ENCODE measurements at regions not wholly inside any gene's neighbourhood (a gene's known extent, or its start where the extent isn't known, plus 50 kb on each side); places are given as distances from the start of the nearest gene placed in this dataset.
A peak's percentile ranks its signal among the peaks of the same experiment; 100 is the strongest.
"Not testable (repeated sequence)": the region's sequence is repeated elsewhere in the genome, so short reads cannot be mapped to it uniquely, and the experiment has no call there.

DNA sequence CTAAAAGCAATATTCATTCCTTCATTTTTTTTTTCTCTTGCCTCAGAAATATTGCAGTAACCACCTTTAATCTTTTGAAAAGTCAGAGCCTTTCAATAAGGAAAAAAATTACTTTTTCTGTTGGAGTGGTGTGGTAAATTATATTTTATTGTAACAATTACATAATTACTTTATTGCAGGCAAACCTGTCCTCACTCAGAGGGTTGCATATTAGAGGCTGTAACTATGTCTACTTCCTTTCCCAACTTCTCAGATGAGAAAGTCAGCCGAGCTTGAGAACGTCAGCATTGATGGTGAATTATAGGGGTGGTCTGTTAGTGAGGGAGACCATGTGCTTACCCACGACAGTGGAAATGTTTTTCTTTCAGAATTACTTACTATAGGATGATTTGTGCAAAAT lies 611.8 kb downstream of the KIF4B start:
- DNase-seq: no peak

DNA sequence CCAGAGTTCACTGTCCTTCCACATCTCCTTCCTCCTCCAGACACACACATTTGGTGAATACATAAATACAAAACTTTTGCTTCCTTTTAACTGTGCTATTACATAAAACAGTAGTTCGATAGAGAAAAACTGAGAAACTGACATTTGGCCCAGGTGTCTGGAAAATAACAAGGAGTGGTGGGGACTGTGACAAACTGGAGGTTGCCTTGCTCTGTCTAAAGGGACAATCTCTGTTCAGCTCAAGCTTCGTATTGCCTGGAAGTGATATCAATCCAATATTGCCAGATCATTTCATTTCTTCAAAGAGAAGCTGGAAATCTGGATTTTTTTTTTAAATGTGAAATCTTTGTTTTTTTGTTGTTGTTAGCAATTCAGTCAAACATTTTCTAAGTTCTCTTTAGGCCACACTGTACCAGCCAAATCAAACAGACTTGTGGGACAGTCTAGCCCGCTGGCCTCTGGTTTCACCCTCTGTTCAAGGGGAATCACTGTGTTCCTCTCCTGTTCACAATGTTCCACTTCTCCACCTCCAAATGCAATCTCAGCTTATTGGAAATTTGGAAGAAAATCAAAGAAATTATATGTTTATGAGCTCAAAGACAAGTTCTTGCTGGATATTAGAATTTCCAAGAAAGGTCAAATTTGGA lies 612.5 kb downstream of the KIF4B start:
- no peak for DNase-seq

DNA sequence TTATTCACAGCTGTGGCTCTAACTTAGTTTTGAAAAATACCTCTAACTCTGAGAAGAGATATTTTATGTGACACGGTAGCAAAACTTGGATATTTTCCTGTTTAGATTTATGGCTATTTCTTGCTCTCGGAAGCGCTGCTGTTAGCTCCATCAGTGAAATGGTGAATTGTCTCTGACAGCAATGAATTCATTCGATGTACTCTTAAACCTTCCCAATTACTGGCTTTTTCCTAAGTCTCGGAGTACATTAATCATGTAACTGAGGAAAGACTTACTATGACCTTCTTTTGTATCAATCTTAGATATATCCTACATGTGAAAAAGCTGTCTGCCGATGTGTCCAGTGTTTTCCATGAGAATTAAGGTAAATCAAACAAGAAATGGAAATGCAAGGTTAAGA lies 613.0 kb downstream of the KIF4B start:
- DNase-seq: no peak

DNA sequence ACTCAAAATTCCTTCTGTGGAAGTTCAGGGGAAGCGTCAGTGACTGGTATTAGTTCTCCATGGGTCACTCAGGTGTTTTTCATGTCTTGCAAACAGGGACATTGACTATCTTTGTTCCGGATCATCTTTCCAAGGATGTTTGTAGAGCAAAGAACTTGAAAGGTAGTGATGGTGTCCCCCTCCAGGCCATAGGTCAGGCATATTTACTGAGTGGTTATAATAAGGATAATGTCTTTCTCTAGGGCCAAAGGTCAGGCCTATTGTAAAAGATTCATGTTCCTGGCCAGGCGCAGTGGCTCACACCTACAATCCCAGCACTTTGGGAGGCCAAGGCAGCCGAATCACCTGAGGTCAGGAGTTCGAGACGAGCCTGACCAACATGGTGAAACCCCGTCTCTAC lies 614.8 kb downstream of the KIF4B start:
- no peak for DNase-seq

DNA sequence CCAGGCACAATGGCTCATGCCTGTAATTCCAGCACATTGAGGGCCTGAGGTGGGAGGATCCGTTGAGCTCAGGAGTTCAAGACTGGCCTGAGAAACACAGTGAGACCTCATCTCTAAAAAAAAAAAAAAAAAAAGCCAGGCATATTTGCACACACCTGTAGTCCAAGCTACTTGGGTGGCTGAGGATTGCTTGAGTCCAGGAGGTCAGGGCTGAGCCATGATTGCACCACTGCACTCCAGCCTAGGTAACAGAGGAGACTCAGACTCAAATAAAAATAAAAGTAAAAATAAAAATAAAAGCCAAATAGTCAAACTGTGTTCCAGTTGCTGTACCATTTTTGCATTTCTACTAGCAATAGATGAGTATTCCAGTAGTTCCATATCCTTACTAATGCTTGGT lies 616.0 kb downstream of the KIF4B start:
- DNase-seq: no peak

DNA sequence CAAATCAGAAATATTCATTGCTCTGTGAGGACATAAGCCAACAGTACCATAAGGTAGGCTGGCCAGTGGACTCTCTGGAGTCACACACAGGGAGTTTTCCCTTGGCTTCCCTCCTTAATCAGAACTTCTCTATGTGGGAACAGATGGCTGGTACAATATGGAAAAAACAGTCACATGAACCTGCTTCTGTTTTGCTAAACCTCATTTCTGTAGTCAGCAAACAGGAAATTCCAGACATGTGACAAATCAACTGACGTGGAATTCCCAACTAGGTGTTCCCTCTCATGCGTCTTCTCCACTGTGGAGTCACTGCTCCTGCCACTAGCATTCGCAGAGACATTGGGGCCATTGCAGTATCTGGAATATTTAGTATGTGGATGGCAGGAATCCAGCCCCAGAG lies 617.6 kb downstream of the KIF4B start:
- DNase-seq: no peak

DNA sequence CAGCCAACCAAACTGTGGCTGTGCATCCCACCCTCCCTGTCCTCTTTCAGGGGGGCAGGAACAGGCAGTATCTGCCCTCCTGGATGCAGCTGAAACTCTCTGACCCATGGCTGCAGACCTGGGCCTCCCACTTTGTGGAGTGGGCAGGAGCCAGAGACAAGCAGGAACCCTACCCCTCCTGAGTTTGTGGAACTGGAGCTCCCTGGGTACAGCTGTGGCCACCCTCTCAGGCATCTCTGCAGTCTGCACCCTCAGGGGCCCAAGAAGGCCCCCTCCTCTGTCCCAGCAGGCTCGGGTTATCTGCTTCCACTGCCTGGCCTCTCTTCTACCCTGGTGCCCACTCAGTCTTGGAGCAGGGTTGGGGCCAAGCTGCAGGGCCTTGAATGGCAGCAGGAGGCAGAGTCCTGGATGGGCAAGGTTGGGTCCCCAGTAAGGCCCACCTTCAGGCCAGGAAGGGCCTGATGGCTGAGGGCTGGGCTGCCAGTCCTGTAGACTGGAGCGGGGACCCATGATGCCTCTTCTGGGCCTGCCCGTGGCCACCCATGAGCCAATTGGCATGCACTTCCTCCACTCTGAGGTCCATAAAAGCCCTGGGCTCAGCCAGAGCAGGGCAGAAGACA lies 619.9 kb downstream of the KIF4B start:
- no peak for DNase-seq

DNA sequence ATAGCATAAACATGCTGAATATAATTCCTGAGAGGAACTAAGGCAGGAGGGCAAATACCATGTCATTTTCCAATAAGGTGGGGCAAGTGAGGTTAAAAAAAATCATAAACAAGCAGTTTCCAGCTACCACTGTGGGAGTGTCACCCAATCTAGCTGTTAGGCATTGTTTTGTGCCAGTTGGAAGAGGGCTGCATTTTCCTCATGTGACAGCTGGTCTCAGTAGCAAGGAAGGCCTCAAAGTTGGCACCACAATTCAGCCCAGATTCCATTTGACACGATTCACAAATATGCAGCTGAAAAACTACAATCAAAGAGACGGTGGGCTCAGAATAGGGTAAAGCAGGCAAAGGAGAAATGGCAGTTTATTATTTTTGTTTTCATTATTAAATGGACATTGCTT lies 636.1 kb downstream of the KIF4B start:
- no peak for DNase-seq

DNA sequence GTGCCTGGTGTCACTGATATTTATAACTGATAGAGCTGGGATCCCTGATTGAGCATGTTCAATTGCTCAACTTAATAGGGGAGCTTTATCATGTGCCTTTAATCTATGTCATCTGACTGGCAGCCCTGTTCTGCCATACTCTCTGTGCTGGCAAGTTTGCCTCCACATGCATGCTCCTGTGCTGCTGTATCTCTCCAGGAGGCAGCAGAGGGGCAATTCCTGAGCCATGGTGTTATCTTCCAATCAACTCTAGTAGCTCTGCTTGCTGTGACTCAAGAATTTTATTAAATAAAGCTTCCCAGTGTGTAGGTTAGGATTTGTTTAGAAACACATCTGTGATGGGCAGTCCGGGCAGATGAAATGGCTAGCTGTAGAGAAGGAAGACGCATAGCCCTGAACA lies 642.0 kb downstream of the KIF4B start:
- DNase-seq: no peak

DNA sequence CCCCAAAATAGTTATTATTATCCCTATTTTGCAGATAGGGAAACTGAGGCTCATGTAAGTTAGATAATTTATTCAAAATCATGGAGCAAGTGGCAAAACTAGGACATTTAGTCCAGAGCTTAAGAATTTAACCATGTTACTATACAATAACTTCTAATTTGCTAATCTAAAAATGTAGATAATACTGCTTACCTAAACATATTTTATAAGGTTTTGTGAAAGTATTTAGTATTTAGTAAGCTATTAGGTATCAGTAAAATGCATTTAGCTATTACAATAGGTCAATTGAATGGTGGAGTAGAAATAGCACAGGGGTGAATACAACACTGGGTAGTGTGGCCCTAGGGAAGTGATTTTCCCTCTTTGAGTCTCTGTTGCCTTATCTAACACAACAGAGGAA lies 648.3 kb downstream of the KIF4B start:
- no peak for DNase-seq

DNA sequence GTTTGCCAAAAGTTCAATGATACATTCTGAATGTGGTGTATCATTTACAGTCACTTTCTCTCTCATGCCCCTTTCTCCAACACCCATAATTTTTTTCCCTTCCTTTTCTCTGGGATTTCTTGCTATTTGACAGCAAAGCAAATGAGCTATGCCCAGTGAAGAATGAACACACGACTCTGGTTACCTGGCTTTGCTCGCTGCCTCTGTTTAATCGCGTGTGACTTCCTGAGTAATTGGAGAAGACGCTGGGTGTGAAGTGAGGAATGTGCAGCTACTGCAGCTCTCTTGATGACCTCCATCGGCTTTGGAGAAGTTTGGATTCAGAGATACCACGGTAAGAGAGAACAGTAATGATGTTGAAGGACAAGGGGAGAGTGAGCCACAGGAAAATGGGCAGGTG lies 651.8 kb downstream of the KIF4B start:
- no peak for DNase-seq

DNA sequence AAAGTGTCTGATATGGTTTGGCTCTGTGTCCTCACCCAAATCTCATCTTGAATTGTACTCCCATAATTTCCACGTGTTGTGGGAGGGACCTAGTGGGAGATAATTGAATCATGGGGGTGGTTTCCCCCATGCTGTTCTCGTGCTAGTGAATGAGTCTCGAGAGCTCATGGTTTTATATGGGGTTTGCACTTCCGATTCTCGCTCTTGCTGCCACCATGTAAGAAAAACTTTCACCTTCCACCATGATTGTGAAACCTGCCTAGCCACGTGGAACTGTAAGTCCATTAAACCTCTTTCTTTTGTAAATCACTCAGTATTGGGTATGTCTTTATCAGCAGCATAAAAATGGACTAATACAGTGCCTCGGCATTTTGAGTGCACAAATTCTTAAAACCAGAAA lies 655.0 kb upstream of the SGCD start:
- not testable (repeated sequence) for DNase-seq

DNA sequence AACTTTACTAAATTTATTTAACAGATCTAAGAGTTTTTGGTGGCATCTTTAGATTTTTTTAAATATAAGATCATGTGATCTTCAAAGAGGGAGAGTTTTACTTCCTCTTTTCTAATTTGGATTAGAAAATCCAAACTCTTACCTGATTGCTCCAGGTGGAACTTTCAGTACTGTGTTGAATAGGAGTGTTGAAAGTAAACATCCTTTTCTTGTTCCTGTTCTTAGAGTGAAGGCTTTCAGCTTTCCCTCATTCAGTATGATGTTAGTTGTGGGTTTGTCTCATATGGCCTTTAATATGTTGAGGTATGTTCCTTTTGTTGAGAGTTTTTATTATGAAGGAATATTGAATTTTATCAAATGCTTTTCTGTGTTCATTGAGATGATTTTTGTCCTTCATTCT lies 650.0 kb upstream of the SGCD start:
- DNase-seq: no peak

DNA sequence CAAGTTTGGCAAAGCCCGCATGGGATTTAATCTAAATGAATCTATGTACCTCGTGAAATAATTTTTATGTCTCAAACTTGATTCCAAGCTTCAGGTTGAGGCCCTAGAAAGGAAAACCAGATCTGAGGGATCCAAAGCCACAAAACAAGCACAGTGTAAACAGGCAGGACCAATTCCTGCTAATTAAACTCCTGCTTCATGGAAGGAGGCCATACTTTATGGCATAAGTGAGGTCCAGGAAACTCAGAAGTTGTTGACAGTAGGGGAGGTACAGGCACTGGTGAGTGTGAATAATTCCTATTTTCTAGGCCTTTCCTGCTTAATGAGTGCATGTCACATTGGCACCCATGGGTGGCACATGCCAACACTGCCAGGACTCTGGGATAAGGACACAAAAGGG lies 648.6 kb upstream of the SGCD start:
- DNase-seq: no peak

DNA sequence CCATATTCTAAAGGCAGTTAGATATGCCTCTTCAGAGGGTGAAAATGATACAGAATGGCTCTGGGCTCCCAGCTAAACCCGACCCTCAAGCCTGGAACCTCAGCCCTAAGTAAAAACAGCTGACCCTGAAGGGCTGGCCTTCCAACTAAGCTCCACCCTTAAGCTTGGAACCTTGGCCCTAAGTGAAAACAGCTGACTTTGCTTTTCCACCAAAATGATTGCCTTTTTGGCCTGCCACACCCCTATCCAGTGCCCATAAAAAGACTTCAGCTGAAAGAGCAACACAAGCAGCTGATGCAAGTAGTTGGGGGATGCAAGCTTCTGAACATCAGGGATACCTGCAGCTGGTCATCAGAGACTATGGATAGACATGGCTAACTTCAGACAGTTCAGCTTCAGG lies 647.4 kb upstream of the SGCD start:
- DNase-seq: no peak

DNA sequence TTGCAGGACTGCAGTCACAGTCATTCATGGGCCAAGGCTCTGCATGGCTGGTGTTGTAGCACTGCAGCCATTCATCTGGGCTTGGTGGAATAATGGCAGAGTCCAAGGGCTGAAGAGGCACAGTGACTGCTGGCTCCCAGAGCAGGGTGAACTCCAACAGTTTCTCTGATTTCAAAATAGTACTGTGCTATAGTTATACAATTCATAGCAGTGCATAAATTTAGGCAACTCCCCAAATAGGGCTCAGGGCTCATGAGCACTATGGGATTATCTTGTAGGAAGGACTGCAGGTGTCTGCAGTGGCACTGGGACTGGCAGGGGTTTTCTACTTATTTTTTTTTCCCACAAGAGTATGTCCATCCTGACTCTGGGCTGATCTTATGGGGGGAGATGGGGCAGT lies 642.5 kb upstream of the SGCD start:
- DNase-seq: no peak

DNA sequence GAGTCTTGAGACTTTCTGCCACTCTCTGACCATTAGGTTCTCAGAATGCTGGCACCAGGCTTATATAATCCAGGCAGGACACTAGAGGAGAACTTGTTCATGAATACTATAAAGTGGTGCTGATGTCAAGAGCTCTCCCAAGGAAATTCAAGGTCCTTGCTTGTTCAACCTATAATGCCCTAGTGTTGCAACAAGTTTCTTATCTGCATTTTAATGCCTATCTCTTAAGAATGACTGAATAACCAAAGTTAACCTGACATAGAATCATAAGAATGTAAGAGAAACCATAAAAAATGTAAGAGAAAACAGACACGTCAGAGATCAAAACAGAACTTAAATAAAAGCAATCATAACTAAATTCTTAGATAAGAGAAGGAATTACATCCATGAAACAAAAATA lies 640.8 kb upstream of the SGCD start:
- no peak for DNase-seq

DNA sequence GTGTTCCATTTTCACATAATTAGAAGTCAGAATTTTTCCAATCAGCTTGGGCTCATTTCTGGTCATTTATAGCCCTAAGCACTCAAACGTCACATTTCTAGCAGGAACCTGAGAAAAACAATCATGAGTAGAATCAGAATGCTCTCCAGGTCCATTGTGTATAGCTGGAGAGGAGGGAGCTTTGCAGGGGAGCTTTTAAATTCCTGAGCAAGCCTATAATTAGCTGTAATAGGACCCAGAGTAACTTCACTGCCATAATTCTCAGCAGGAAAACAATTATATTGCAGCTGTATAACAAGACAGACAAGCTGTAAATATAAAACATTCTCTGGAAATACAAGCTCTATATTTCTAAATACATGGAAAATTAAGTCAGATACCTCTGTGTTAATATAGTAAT lies 637.6 kb upstream of the SGCD start:
- peak; percentile 38 for DNase-seq

DNA sequence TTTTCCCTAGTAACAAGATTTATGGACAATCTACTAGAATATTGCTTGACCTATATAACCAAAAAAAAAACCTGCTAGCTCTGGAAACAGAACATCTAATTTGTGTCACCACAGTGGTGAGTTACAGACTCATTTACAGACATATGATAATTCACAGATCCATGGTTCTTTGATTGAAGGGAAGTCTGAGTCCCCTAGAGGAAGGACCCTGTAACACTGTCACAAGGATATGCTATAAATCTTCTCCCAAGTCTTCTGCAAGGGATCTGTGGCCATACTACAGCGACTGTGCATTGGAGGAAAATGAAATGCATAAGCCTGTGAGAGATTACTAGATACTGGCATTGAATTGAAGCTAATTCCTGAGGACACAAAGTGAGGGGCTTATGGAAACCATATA lies 630.6 kb upstream of the SGCD start:
- no peak for DNase-seq

DNA sequence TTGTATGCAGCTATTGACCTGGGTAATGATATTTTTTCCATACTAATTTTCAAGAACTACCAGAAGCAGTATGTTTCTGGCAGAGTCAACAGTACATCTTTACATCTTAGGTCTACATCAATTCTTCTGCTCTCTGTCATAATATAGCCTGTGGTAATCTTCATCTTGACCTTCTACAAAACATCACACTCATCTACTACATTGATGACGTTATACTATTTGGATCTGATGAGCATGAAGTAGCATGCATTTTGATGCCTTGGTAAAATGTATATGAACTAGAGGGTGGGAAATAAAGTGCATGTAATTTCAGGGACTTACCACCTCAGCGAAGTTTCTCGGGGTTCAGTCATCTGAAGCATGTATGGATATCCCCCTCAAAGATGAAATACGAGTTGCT lies 629.7 kb upstream of the SGCD start:
- no peak for DNase-seq

DNA sequence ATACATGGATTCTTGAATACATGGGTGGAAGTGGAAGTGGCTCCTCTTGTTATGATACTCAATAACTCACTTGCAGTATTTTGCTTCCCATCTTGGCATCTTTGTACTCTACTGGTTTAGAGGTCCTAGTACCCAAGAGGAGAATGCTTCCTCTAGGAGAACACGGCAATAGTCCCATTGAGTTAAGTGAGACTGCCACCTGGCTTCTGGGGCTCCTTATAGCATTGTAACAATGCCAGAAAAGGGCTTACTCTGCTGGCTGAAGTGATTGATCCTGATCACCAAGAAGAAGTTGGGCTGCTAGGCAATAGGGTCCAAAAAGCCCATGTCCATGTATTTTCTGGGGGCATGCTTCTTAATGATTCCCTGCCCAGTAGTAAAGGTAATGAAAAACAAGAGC lies 627.6 kb upstream of the SGCD start:
- DNase-seq: no peak

DNA sequence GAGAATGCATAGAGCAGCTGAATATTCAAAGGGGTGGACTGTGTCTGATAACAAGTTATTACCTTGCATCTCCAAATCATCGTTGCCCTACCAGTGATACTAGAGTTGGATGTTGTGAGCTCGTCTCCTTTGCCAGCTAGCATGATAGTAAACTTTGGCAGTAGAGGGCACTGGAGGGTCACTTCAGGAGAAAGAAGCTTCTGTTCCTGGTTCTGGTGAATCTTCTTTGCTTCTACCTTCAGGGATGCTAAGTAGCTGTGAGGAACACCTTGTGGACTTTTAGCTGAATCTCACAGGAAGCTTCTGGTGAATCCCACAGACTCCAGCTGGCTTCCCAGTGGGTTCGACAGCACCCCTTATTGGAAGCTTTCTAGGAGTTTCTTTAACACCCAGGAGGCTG lies 626.6 kb upstream of the SGCD start:
- no peak for DNase-seq

DNA sequence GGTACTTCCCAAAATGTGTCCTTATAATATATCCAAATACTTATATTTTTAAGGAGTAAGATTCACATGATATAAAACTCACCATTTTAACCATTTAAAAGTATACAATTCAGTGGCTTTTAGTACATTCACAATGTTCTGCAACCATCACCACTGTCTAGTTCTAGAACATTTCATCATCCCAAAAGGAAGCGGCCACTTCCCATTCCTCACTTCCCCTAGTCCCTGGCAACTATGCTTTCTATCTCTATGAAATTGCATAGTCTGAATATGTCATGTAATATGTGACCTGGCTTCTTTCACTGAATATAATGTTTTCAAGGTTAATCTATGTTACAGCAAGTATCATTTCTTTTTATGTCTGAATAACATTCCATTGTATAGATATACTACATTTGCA lies 615.1 kb upstream of the SGCD start:
- DNase-seq: no peak

DNA sequence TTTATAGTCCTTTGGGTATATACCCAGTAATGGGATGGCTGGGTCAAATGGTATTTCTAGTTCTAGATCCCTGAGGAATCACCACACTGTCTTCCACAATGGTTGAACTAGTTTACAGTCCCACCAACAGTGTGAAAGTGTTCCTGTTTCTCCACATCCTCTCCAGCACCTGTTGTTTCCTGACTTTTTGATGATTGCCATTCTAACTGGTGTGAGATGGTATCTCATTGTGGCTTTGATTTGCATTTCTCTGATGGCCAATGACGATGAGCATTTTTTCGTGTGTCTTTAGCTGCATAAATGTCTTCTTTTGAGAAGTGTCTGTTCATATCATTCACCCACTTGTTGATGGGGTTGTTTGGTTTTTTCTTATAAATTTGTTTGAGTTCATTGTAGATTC lies 612.5 kb upstream of the SGCD start:
- DNase-seq: not testable (repeated sequence)

DNA sequence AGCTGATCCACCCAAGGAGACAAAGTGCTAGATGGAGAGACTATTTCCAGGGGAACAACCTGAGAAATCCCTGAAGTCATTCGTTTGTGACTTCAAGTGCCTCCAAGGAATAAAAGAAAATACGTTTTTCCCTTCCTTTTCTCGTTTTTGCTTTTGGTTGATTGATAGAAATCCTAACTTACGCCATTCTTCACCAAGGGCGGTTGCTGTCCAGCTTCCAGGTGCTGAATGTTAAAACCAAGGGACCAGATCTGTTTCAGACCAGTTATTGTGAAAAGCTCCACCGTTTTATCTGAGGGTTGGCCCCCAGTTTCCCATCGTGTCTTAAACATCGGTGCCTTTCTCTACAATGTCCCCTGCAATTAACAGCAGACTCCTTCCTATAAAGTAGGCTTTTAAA lies 600.7 kb upstream of the SGCD start:
- DNase-seq: no peak
